Pancreas (tissue), 10 donors: ENCODE measurements at regions not wholly inside any gene's neighbourhood (a gene's known extent, or its start where the extent isn't known, plus 50 kb on each side); places are given as distances from the start of the nearest gene placed in this dataset.

Source experiments
- ATAC-seq, 4 donors: fragments of 200-7000 bp; cut with Tn5 transposase; one replicate each; pipeline versions ENCODE4 v1.8.0 to v1.9.1; 2020; ENCODE audit warnings: mild to moderate bottlenecking in 4 of 4, moderate library complexity in 4 of 4
- DNase-seq, 6 donors: peaks; one replicate each; pipeline ENCODE4 v3.0.0-alpha.2; 2020
- FAIRE-seq: peaks from 2 replicates; lab custom pipeline; 2012; peaks lifted over from hg19 to GRCh38; lab: Jason Lieb, UNC
- H3K27ac ChIP-seq, 4 donors: fragments of 200-600 bp; sonication (generic); 1 replicate in 3 of 4; 2 replicates in 1 of 4; pipeline versions ENCODE4 v1.5.0 to v1.8.0; 2020
- H3K27me3 ChIP-seq, 4 donors: fragments of 200-600 bp; one replicate each; pipeline ENCODE4 v1.8.0; 2021
- H3K36me3 ChIP-seq, 3 donors: fragments of 200-600 bp; sonication (generic) in 1 of 3; one replicate each; pipeline versions ENCODE4 v1.5.0 to v1.8.0; 2020 to 2021
- H3K4me1 ChIP-seq, 3 donors: fragments of 200-600 bp; one replicate each; pipeline ENCODE4 v1.8.0; 2021
- H3K4me3 ChIP-seq, 4 donors: fragments of 200-600 bp; sonication (generic) in 2 of 4; one replicate each; pipeline versions ENCODE4 v1.5.0 to v1.8.0; 2020 to 2021
- H3K9me3 ChIP-seq, 4 donors: fragments of 200-600 bp; one replicate each; pipeline ENCODE4 v1.8.0; 2021
- WGBS, 2 donors: extraction: QIAGEN DNeasy Blood & Tissue Kit; methylation state at CpG; one replicate each; pipeline ENCODE4 v1.1.7; 2013; 5-methylcytosine and 5-hydroxymethylcytosine counted together
- intact Hi-C, 3 donors: fragments of 100-400 bp; cut with DNase I; formaldehyde crosslinking; loops; one replicate each; pipeline versions ENCODE4 v1.11.1 to v1.14.2; 2022
- TF ChIP-seq, protein P1 (sequence below), 4 donors: fragments of 200-600 bp; sonication (generic) in 3 of 4; IDR thresholded peaks; one replicate each; pipeline versions ENCODE4 v1.5.0 to v1.8.0; 2021; ENCODE audit warnings: antibody characterized with exemption in 4 of 4
- donor health status: healthy with polysubstance abuse.
- donor health status: DM: no; HTN: no; CAD: no; lungs with moderate emphysema.
- donor health status: DM: no; HTN: no; CAD: no.
- donor health status: control.
- donor health status: control.
- donor health status: Bipolar disorder and iron deficiency.
- donor health status: DM: yes; HTN: yes; CAD: no.
- donor health status: DM: no; HTN: no; CAD: no.
- donor health status: DM: no; HTN: no; CAD: no.
- donor health status: DM: yes; HTN: yes; CAD: no.

DNA sequence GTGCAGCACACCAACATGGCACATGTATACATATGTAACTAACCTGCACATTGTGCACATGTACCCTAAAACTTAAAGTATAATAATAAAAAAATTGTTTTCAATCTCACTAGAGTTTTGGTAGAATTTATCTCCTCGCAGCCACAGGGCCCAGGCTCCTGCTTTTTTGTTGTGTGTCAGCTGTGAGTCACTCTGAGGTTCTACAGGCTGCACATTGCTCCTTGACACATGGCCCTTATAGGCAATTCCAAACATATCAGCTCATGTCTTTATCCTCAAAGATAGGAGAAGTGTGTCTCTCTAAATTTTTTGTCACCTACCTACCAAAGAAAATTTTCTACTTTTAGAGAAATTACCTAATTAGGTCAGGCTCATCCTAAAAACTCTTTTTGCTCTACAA is 252.1 kb upstream of the ADGRL3 start:
- ATAC-seq (no peak), FAIRE-seq (no peak), DNase-seq (no peak)
- no peaks in the 10 kb centered on the region for H3K9me3 ChIP-seq
- intact Hi-C loops, result no loop called here
- H3K27ac ChIP-seq, result no peak overlapping the region
- no peaks in the 10 kb centered on the region for H3K36me3 ChIP-seq
- H3K27me3 ChIP-seq, result no peaks in the 10 kb centered on the region
- TF ChIP-seq, protein P1, sequence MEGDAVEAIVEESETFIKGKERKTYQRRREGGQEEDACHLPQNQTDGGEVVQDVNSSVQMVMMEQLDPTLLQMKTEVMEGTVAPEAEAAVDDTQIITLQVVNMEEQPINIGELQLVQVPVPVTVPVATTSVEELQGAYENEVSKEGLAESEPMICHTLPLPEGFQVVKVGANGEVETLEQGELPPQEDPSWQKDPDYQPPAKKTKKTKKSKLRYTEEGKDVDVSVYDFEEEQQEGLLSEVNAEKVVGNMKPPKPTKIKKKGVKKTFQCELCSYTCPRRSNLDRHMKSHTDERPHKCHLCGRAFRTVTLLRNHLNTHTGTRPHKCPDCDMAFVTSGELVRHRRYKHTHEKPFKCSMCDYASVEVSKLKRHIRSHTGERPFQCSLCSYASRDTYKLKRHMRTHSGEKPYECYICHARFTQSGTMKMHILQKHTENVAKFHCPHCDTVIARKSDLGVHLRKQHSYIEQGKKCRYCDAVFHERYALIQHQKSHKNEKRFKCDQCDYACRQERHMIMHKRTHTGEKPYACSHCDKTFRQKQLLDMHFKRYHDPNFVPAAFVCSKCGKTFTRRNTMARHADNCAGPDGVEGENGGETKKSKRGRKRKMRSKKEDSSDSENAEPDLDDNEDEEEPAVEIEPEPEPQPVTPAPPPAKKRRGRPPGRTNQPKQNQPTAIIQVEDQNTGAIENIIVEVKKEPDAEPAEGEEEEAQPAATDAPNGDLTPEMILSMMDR (IDR thresholded peaks at IDR 0.05), result no peak
- H3K4me3 ChIP-seq, result no peak overlapping the region
- no peaks in the 10 kb centered on the region for H3K4me1 ChIP-seq
- WGBS, 2 donors, result 35 to 58% methylated on average over 1 of the region's 1 CpG

DNA sequence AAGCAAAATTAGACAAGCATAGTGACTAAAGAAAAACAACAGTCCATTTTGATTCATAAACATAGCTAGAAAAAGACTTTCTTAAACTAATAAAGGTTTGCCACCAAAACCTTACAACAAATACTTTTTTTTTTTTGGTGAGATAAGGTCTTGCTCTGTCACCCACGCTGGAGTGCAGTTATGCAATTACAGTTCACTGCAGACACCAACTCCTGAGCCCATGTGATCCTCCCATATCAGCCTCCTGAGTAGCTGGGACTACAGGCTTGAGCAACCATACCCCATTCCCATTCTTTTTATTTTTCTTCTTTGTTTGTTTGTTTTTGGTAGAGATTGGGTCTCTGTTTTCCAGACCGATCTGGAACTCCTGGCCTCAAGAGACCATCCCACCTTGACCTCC is 247.2 kb upstream of the ADGRL3 start:
- Histone ChIP-seq H3K36me3 (no peaks in the 10 kb centered on the region), H3K4me3 (no peak overlapping the region), H3K27me3 (no peaks in the 10 kb centered on the region), H3K9me3 (no peaks in the 10 kb centered on the region), H3K27ac (no peak overlapping the region), H3K4me1 (no peaks in the 10 kb centered on the region)
- ATAC-seq (no peak), DNase-seq (no peak), FAIRE-seq (no peak)
- intact Hi-C loops, result no loop called here
- TF ChIP-seq, protein P1 (IDR thresholded peaks at IDR 0.05), result no peak
- 43 to 46% methylated on average over 2 of the region's 2 CpGs for WGBS, 2 donors

DNA sequence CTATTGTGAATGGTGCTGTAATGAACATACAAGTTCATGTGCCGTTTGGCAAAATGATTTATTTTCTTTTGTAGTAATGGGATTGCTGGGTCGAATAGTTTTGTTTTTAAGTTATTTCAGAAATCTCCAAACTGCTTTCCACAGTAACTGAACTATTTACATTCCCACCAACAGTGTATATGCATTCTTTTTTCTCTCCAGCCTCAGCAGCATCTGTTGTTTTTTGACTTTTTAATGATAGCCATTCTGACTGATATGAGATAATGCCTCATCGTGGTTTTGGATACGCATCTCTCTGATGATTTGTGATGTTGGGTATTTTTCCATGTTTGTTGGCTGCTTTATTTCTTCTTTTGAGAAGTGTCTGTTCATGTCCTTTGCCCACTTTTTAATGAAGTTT is 246.3 kb upstream of the ADGRL3 start:
- no peaks in the 10 kb centered on the region for H3K27me3 ChIP-seq
- no peaks in the 10 kb centered on the region for H3K36me3 ChIP-seq
- no peak overlapping the region for H3K27ac ChIP-seq
- no peak overlapping the region for H3K4me3 ChIP-seq
- intact Hi-C loops, result no loop called here
- H3K9me3 ChIP-seq, result no peaks in the 10 kb centered on the region
- FAIRE-seq, result no peak
- no peaks in the 10 kb centered on the region for H3K4me1 ChIP-seq
- TF ChIP-seq, protein P1 (IDR thresholded peaks at IDR 0.05), result no peak
- no peak for ATAC-seq
- DNase-seq, result no peak
- WGBS, 2 donors, result 46 to 55% methylated on average over 4 of the region's 4 CpGs

DNA sequence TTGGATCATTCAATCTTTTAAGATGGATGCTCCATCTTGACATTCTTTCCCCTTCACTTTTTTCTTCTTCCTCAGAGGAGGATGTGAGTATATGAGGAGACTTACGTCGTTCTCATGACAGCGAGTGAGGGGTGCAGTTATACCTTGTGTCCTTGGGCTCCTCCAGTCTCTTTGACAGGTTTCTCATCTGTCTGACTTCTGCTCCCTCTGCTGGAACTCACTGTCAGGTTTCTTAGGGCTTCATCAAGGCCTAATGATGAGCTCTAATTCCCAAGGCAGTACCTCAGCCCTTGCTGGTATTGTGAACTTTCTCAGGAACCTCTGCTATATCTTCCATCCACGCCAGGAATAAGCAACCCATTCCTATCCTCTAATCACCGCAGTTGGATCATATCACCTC is 237.8 kb upstream of the ADGRL3 start:
- 52 to 59% methylated on average over 5 of the region's 5 CpGs for WGBS, 2 donors
- intact Hi-C loops, result no loop called here
- FAIRE-seq, result no peak

DNA sequence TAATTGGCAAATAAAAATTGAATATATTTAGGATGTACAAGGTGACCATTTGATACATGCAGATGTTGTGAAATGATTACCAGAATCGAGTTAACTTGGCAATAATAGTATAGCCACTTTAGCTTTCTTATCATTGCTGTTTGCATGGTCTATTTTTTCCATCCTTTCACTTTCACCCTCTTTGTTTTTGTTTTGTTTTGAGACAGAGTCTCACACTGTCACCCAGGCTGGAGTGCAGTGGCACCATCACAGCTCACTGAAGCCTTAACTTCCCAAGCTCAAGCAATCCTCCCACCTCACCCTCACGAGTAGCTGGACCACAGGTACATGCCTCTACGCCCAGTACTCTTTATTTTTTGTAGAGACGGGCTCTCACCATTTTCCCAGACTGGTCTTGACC is 218.6 kb upstream of the ADGRL3 start:
- Histone ChIP-seq H3K9me3 (no peaks in the 10 kb centered on the region), H3K27me3 (no peaks in the 10 kb centered on the region), H3K36me3 (no peaks in the 10 kb centered on the region), H3K4me3 (no peak overlapping the region), H3K27ac (no peak overlapping the region), H3K4me1 (no peaks in the 10 kb centered on the region)
- FAIRE-seq (no peak), DNase-seq (no peak), ATAC-seq (no peak)
- TF ChIP-seq, protein P1 (IDR thresholded peaks at IDR 0.05), result no peak
- WGBS, 2 donors, result 33 to 47% methylated on average over 4 of the region's 4 CpGs
- intact Hi-C loops, result no loop called here

More for the DNA sequence above, 237.8 kb upstream of the ADGRL3 start:
- Histone ChIP-seq H3K9me3 (no peaks in the 10 kb centered on the region), H3K36me3 (no peaks in the 10 kb centered on the region), H3K27ac (no peak overlapping the region), H3K4me3 (no peak overlapping the region), H3K4me1 (no peaks in the 10 kb centered on the region), H3K27me3 (no peaks in the 10 kb centered on the region)
- ATAC-seq (no peak), DNase-seq (no peak)
- TF ChIP-seq, protein P1 (IDR thresholded peaks at IDR 0.05), result no peak
